ENCODE measurements at regions not wholly inside any gene's neighbourhood (a gene's known extent, or its start where the extent isn't known, plus 50 kb on each side); places are given as distances from the start of the nearest gene placed in this dataset.

GRCh38 chr6:40973304-40973703 lies 65.7 kb downstream of the UNC5CL start:
- DNase-seq (ENCODE audit: low read depth): no peak

GRCh38 chr6:40972814-40973213 lies 66.2 kb downstream of the UNC5CL start:
- DNase-seq (ENCODE audit: low read depth): no peak

GRCh38 chr6:40972190-40972589 lies 66.8 kb downstream of the UNC5CL start:
- DNase-seq (ENCODE audit: low read depth): no peak

- DNase-seq (ENCODE audit: low read depth): peak; percentile 25
Measured at GRCh38 chr6:40968620-40969164, 70.3 kb downstream of the UNC5CL start.

GRCh38 chr6:40966860-40967259 lies 72.2 kb downstream of the UNC5CL start:
- DNase-seq (ENCODE audit: low read depth): no peak

- peak; percentile 57 for DNase-seq (ENCODE audit: low read depth)
Measured at GRCh38 chr6:40965046-40965445, 74.0 kb downstream of the UNC5CL start.

GRCh38 chr6:40963019-40963418 lies 76.0 kb downstream of the UNC5CL start:
- DNase-seq (ENCODE audit: low read depth): no peak

GRCh38 chr6:40962241-40962640 lies 76.8 kb downstream of the UNC5CL start:
- peak; percentile 94 for DNase-seq (ENCODE audit: low read depth)

- DNase-seq (ENCODE audit: low read depth): no peak
Measured at GRCh38 chr6:40961831-40962230, 77.2 kb downstream of the UNC5CL start.

- no peak for DNase-seq (ENCODE audit: low read depth)
Measured at GRCh38 chr6:40960742-40961430, 78.1 kb downstream of the UNC5CL start.

- DNase-seq (ENCODE audit: low read depth): no peak
Measured at GRCh38 chr6:40959781-40960327, 79.2 kb downstream of the UNC5CL start.

GRCh38 chr6:40958738-40959137 lies 80.3 kb downstream of the UNC5CL start:
- DNase-seq (ENCODE audit: low read depth): peak; percentile 32

- peak; percentile 73 for DNase-seq (ENCODE audit: low read depth)
Measured at GRCh38 chr6:40957616-40958492, 81.2 kb downstream of the UNC5CL start.

GRCh38 chr6:40956936-40957335 lies 82.1 kb downstream of the UNC5CL start:
- peak; percentile 60 for DNase-seq (ENCODE audit: low read depth)

GRCh38 chr6:40955178-40955545 lies 83.9 kb downstream of the UNC5CL start:
- DNase-seq (ENCODE audit: low read depth): no peak

GRCh38 chr6:40954446-40955177 lies 84.4 kb downstream of the UNC5CL start:
- no peak for DNase-seq (ENCODE audit: low read depth)

- DNase-seq (ENCODE audit: low read depth): no peak
Measured at GRCh38 chr6:40953486-40953885, 85.5 kb downstream of the UNC5CL start.

- peak; percentile 52 for DNase-seq (ENCODE audit: low read depth)
Measured at GRCh38 chr6:40950986-40951698, 87.9 kb downstream of the UNC5CL start.

GRCh38 chr6:40948570-40948969 lies 90.5 kb downstream of the UNC5CL start:
- peak; percentile 11 for DNase-seq (ENCODE audit: low read depth)

- DNase-seq (ENCODE audit: low read depth): peak; percentile 67
Measured at GRCh38 chr6:40947876-40948526, 91.0 kb downstream of the UNC5CL start.

GRCh38 chr6:40946738-40947301 lies 92.2 kb downstream of the UNC5CL start:
- no peak for DNase-seq (ENCODE audit: low read depth)
